Neuronal stem cell (in vitro differentiated cells): ENCODE measurements at regions not wholly inside any gene's neighbourhood (a gene's known extent, or its start where the extent isn't known, plus 50 kb on each side); places are given as distances from the start of the nearest gene placed in this dataset.
A peak's percentile ranks its signal among the peaks of the same experiment; 100 is the strongest.

Experiments
- DNase-seq: peaks from one replicate; pipeline ENCODE4 v3.0.0-alpha.2; 2013; ENCODE audit warnings: low spot score
- H2AFZ ChIP-seq: one replicate; pipeline ENCODE4 v1.6.1; 2013; ENCODE audit warnings: mild to moderate bottlenecking, low read length, inconsistent platforms
- H2AK5ac ChIP-seq: 2 replicates; pipeline ENCODE4 v1.6.1; 2013; ENCODE audit warnings: low read depth, mild to moderate bottlenecking, inconsistent platforms, low read length, moderate library complexity, mixed read lengths
- H2BK120ac ChIP-seq: 2 replicates; pipeline ENCODE4 v1.6.1; 2013; ENCODE audit warnings: low read depth, mild to moderate bottlenecking, inconsistent platforms, low read length, moderate library complexity, mixed read lengths
- H2BK12ac ChIP-seq: one replicate; pipeline ENCODE4 v1.6.1; 2013; ENCODE audit warnings: low read length, inconsistent platforms
- H2BK15ac ChIP-seq: 2 replicates; pipeline ENCODE4 v1.6.1; 2013; ENCODE audit warnings: mild to moderate bottlenecking, low read length, inconsistent platforms, mixed read lengths
- H2BK5ac ChIP-seq: one replicate; pipeline ENCODE4 v1.6.1; 2013; ENCODE audit warnings: inconsistent platforms, mild to moderate bottlenecking, low read length, moderate library complexity
- H3K14ac ChIP-seq: one replicate; pipeline ENCODE4 v1.6.1; 2013; ENCODE audit warnings: low read length, inconsistent platforms
- H3K18ac ChIP-seq: 2 replicates; pipeline ENCODE4 v1.6.1; 2013; ENCODE audit warnings: low read length, inconsistent platforms
- H3K23ac ChIP-seq: 2 replicates; pipeline ENCODE4 v1.6.1; 2013; ENCODE audit warnings: low read depth, mild to moderate bottlenecking, mixed read lengths, low read length, inconsistent platforms; ENCODE audit not compliant: poor library complexity
- H3K27ac ChIP-seq: replicated peaks from 3 replicates; pipeline ENCODE4 v1.5.1; 2013; ENCODE audit warnings: low read length, inconsistent platforms
- H3K27me3 ChIP-seq, 3 experiments: 2 replicates each; pipeline ENCODE4 v1.6.1; 2013; ENCODE audit warnings: low read length in 3 of 3, mild to moderate bottlenecking in 2 of 3, inconsistent platforms in 1 of 3, low read depth in 1 of 3, mixed read lengths in 1 of 3, moderate library complexity in 1 of 3; ENCODE audit not compliant: control insufficient read depth in 3 of 3, insufficient read depth in 3 of 3
- H3K36me3 ChIP-seq, 2 donors: replicated peaks in 1 of 2; 2 replicates each; pipeline ENCODE4 v1.6.1; 2013; ENCODE audit warnings: low read length in 2 of 2; ENCODE audit not compliant: control insufficient read depth in 2 of 2, insufficient read depth in 2 of 2
- H3K4ac ChIP-seq: 2 replicates; pipeline ENCODE4 v1.6.1; 2013; ENCODE audit warnings: inconsistent platforms, mild to moderate bottlenecking, low read length, moderate library complexity
- H3K4me1 ChIP-seq, 2 donors: 1 replicate in 1 of 2; 2 replicates in 1 of 2; pipeline ENCODE4 v1.6.1; 2013; ENCODE audit warnings: low read length in 2 of 2, low read depth in 1 of 2; ENCODE audit not compliant: control insufficient read depth in 2 of 2, insufficient read depth in 1 of 2
- H3K4me2 ChIP-seq: one replicate; pipeline ENCODE4 v1.6.1; 2013; ENCODE audit warnings: mild to moderate bottlenecking, low read length, inconsistent platforms; ENCODE audit not compliant: insufficient read depth, poor library complexity, severe bottlenecking
- H3K4me3 ChIP-seq, 2 donors: 2 replicates each; pipeline ENCODE4 v1.5.1; 2013; ENCODE audit warnings: low read length in 2 of 2, mild to moderate bottlenecking in 2 of 2, inconsistent platforms in 1 of 2, moderate library complexity in 1 of 2
- H3K79me1 ChIP-seq: one replicate; pipeline ENCODE4 v1.6.1; 2013; ENCODE audit warnings: low read depth, mild to moderate bottlenecking, inconsistent platforms, low read length, moderate library complexity
- H3K9ac ChIP-seq: one replicate; pipeline ENCODE4 v1.6.1; 2013; ENCODE audit warnings: mild to moderate bottlenecking, low read depth, low read length, inconsistent platforms; ENCODE audit not compliant: poor library complexity
- H3K9me3 ChIP-seq, 2 donors: replicated peaks in 1 of 2; 2 replicates each; pipeline versions ENCODE3 to v1.6.1; 2013; ENCODE audit warnings: low read length in 2 of 2, mild to moderate bottlenecking in 2 of 2, inconsistent platforms in 1 of 2, low read depth in 1 of 2, mixed read lengths in 1 of 2, moderate library complexity in 1 of 2; ENCODE audit not compliant: control insufficient read depth in 2 of 2, insufficient read depth in 1 of 2
- H4K8ac ChIP-seq: one replicate; pipeline ENCODE4 v1.6.1; 2013; ENCODE audit warnings: low read depth, mild to moderate bottlenecking, inconsistent platforms, low read length, moderate library complexity
- H4K91ac ChIP-seq: one replicate; pipeline ENCODE4 v1.6.1; 2013; ENCODE audit warnings: low read length, low read depth, mild to moderate bottlenecking, inconsistent platforms; ENCODE audit not compliant: poor library complexity
- WGBS, 2 donors: extraction: QIAGEN DNeasy Blood & Tissue Kit; methylation state at CpG; one replicate each; pipeline ENCODE4 v1.1.7; 2013; ENCODE audit warnings: missing lambda C conversion rate in 2 of 2, mixed read lengths in 1 of 2; ENCODE audit not compliant: insufficient read length in 2 of 2, insufficient replicate concordance in 1 of 2; ENCODE audit errors: extremely low coverage in 2 of 2; 5-methylcytosine and 5-hydroxymethylcytosine counted together

DNA sequence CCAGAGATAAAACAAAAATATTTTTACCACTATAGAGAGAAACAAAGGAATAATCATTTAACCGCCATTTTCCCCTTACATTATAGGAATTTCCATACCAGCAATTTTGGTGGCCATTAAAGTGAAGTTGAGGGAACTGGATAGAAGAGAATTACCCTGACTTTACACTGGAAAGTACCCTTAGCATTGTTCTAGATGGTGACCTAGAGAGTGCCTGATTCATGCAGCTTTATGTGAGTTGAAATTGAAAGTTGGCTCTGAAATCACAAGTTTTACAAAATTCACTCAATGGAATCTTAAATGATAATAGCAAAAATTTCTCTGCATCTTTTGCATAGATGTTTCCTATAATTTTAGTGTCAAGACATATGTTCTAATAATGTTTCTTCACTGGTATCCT is 55.7 kb upstream of the PREP start:
- Histone ChIP-seq H2AK5ac (no peak overlapping the region), H3K18ac (no peak overlapping the region), H3K79me1 (no peaks in the 10 kb centered on the region), H2BK15ac (no peak overlapping the region), H3K4me2 (no peak overlapping the region), H2BK120ac (no peak overlapping the region), H4K91ac (no peak overlapping the region), H3K14ac (no peak overlapping the region), H3K36me3 (no peaks in the 10 kb centered on the region), H3K9ac (no peak overlapping the region), H3K4ac (no peak overlapping the region), H3K23ac (no peak overlapping the region), H2BK5ac (no peak overlapping the region), H3K4me1 (peaks cover 2 to 11% of the 10 kb centered on the region in 2 donors), H3K9me3 (peaks cover 3 to 8% of the 10 kb centered on the region in 2 donors), H3K4me3 (no peak overlapping the region), H3K27ac (no peak overlapping the region), H2AFZ (no peak overlapping the region), H3K27me3 (no peaks in the 10 kb centered on the region), H4K8ac (no peak overlapping the region), H2BK12ac (no peak overlapping the region)
- WGBS, 2 donors = no CpG with 5 or more reads among the region's 1 CpG
- no peak for DNase-seq

DNA sequence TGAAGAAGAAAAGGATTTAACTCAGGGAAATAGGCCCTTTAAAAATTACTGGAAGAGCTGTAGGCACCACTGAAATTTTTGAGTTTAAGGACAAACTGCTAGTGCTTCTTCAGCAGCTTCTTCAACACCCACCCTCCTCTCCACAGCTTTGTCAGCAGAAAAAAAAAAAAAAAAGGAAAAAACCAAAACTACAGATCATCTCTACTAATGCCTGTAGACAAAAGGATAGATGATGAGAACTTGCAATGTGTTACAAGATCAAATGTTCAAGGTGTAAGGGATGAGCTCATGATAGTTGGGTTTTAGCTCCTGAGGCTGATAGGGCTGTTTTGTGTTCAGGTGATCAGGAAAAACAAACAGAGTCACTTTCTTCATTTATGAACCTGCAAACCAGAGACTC is 55.2 kb upstream of the PREP start:
- Histone ChIP-seq H2AK5ac (no peak overlapping the region), H2BK5ac (no peak overlapping the region), H3K9me3 (peaks cover 3 to 8% of the 10 kb centered on the region in 2 donors), H2BK120ac (no peak overlapping the region), H3K27me3 (no peaks in the 10 kb centered on the region), H3K4me3 (no peak overlapping the region), H4K91ac (no peak overlapping the region), H3K23ac (no peak overlapping the region), H3K14ac (no peak overlapping the region), H4K8ac (no peak overlapping the region), H2BK12ac (no peak overlapping the region), H2BK15ac (no peak overlapping the region), H3K4me1 (peaks cover 4 to 14% of the 10 kb centered on the region in 2 donors), H3K27ac (no peak overlapping the region), H3K36me3 (no peaks in the 10 kb centered on the region), H3K79me1 (no peaks in the 10 kb centered on the region), H3K9ac (no peak overlapping the region), H3K18ac (no peak overlapping the region), H2AFZ (no peak overlapping the region), H3K4me2 (no peak overlapping the region), H3K4ac (no peak overlapping the region)
- no peak for DNase-seq

DNA sequence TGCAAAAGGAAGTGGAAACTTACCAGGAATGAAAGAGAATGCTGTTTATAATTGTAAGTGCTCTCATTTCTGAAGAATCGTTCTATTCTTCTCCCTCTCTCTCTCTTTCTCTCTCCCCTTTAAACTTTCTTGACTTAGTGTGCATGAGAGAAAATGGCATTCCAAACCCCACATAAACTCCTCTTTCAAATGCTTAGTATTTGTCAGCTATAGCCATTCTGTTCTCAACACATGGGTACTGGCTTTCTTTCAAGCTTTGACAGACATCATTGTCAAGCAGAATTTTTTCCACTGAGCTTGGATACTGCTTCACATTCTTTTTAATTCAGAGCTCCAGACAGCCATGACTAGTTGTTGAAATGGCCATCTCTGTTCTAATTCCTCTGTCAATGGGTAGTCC is 51.1 kb upstream of the PREP start:
- Histone ChIP-seq H3K23ac (no peak overlapping the region), H3K27ac (no peak overlapping the region), H3K27me3 (no peaks in the 10 kb centered on the region), H3K18ac (no peak overlapping the region), H2BK15ac (no peak overlapping the region), H2AFZ (peak overlapping the region; percentile 86), H3K9ac (no peak overlapping the region), H3K36me3 (no peaks in the 10 kb centered on the region), H3K9me3 (no peaks in the 10 kb centered on the region), H3K4me2 (no peak overlapping the region), H3K79me1 (no peaks in the 10 kb centered on the region), H3K14ac (no peak overlapping the region), H3K4me3 (peak overlapping the region in 1 of 2 donors; percentile 33), H2BK12ac (no peak overlapping the region), H2BK5ac (no peak overlapping the region), H3K4ac (no peak overlapping the region), H4K91ac (no peak overlapping the region), H2AK5ac (no peak overlapping the region), H2BK120ac (no peak overlapping the region), H4K8ac (no peak overlapping the region), H3K4me1 (peaks cover 4 to 21% of the 10 kb centered on the region in 2 donors)
- no CpG with 5 or more reads among the region's 1 CpG for WGBS, 2 donors
- DNase-seq = no peak

DNA sequence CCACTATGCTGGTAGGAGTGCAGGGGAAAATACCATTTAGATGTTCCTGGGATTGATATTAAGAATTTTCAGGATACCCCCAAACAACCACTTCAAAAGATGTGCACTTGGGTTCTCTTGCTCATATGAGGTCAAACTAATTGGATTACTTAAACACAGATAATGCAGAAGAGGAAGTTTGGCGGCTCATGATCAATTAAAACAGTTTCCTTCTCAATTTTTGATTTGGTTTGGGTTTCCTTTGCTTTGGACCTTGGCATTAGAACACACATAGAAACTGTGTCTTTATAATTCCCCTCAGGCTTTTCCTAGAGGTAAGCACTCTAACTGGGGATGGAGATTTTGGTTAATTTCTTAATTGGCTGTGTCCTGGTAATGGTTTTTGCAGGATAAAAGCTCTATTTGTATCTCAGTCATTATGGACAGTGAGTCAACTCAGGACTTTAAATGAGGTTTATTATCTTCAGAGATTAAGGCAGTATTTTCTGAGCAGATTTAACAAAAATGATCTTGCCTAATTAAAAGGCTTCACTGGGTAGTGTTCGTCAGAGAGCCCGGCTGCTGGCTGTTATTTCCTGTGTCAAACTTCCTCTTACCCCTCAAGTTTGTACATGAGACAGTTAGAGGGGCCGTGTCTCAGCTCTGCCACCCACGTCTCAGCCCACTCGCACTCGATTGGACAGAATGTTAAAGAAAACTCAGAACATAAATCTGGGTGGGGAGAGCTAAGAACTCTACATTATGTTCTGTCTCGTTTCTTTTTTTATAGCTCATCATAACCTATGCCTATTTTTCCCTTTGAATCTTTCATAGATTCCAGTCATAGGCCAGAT is 50.3 kb upstream of the PREP start:
- Histone ChIP-seq H4K8ac (no peak overlapping the region), H4K91ac (no peak overlapping the region), H3K9ac (no peak overlapping the region), H3K9me3 (no peaks in the 10 kb centered on the region), H3K36me3 (no peaks in the 10 kb centered on the region), H3K79me1 (no peaks in the 10 kb centered on the region), H3K14ac (no peak overlapping the region), H3K18ac (no peak overlapping the region), H3K4ac (no peak overlapping the region), H3K23ac (no peak overlapping the region), H3K4me3 (peak overlapping the region in 1 of 2 donors; percentile 33), H3K27ac (no peak overlapping the region), H2BK15ac (no peak overlapping the region), H2BK12ac (no peak overlapping the region), H3K27me3 (no peaks in the 10 kb centered on the region), H2BK120ac (no peak overlapping the region), H3K4me1 (peaks cover 4 to 21% of the 10 kb centered on the region in 2 donors), H2BK5ac (no peak overlapping the region), H3K4me2 (no peak overlapping the region), H2AFZ (peak overlapping the region; percentile 86), H2AK5ac (no peak overlapping the region)
- no peak for DNase-seq
- no CpG with 5 or more reads among the region's 8 CpGs for WGBS, 2 donors
